ENCODE measurements at regions not wholly inside any gene's neighbourhood (a gene's known extent, or its start where the extent isn't known, plus 50 kb on each side); places are given as distances from the start of the nearest gene placed in this dataset.

DNA sequence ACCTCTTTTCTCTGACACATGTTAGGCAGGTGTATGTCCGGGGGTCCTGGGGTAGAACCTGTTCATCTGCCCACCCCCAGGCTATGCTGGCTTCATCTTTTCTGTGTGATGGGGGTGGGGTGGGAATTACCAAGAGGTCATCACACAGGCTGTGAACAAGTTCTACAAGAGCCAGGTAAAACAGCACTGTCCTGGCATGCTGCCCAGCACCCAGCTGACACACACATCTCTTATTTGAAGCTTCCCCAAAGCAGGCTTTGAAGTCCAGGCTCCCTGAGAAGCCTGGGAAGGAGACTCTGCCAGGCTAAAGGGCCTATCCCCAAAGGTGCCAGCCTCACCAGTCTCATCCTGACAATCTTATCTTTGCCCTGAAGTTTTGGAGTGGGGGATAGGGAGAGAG lies 141.1 kb downstream of the ALG10 start:
- TF ChIP-seq, protein P1, sequence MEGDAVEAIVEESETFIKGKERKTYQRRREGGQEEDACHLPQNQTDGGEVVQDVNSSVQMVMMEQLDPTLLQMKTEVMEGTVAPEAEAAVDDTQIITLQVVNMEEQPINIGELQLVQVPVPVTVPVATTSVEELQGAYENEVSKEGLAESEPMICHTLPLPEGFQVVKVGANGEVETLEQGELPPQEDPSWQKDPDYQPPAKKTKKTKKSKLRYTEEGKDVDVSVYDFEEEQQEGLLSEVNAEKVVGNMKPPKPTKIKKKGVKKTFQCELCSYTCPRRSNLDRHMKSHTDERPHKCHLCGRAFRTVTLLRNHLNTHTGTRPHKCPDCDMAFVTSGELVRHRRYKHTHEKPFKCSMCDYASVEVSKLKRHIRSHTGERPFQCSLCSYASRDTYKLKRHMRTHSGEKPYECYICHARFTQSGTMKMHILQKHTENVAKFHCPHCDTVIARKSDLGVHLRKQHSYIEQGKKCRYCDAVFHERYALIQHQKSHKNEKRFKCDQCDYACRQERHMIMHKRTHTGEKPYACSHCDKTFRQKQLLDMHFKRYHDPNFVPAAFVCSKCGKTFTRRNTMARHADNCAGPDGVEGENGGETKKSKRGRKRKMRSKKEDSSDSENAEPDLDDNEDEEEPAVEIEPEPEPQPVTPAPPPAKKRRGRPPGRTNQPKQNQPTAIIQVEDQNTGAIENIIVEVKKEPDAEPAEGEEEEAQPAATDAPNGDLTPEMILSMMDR (IDR thresholded peaks at IDR 0.05) = no peak
- TF ChIP-seq POLR2A (IDR thresholded peaks at IDR 0.05) = no peak

Measured in vagina (tissue), 2 donors.